HCT116 (cell line): ENCODE measurements at regions not wholly inside any gene's neighbourhood (a gene's known extent, or its start where the extent isn't known, plus 50 kb on each side); places are given as distances from the start of the nearest gene placed in this dataset.

Experiments used
- ATAC-seq: fragments of 200-7000 bp; cut with Tn5 transposase; 2 replicates; pipeline ENCODE4 v1.9.1; 2020; ENCODE audit warnings: mild to moderate bottlenecking, moderate library complexity
- BruUV-seq: library from RNA; stranded (reverse); fragments of 400-500 nt; replicated peaks from 2 replicates; lab custom pipeline; 2021; lab: Mats Ljungman, UMichigan
- CTCF ChIA-PET: fragments of 300-600 bp; sonication (Branson Sonifier 250); formaldehyde crosslinking; loops from one replicate; lab custom pipeline; 2021; ENCODE audit warnings: antibody characterized with exemption; lab: Charles Lee
- POLR2A ChIA-PET: fragments of 300-600, 350-600 bp; sonication (Branson Sonifier 250); formaldehyde crosslinking; loops from one replicate; lab custom pipeline; 2021; ENCODE audit warnings: antibody characterized with exemption; lab: Charles Lee
- RAD21 ChIA-PET, 2 experiments: fragments of 300-600 bp; sonication (Branson Sonifier 250); formaldehyde crosslinking; loops; one replicate each; lab custom pipeline; 2023; ENCODE audit warnings: low total read pairs in 2 of 2; ENCODE audit not compliant: uncharacterized antibody in 2 of 2, unreplicated experiment in 2 of 2, low non-redundant PET in 1 of 2; lab: Charles Lee
- DNase-seq: peaks from one replicate; pipeline ENCODE4 v3.0.0-alpha.2; 2010; ENCODE audit warnings: low read depth, low spot score
- H2AFZ ChIP-seq: fragments of 200-600 bp; shearing (Covaris generic), sonication (generic); 2 replicates; pipeline ENCODE4 v1.6.1; 2017; ENCODE audit warnings: low read depth, mixed run types, mixed read lengths, antibody characterized with exemption, low read length; ENCODE audit not compliant: poor library complexity, severe bottlenecking
- H3K27ac ChIP-seq: 2 replicates; pipeline ENCODE4 v1.5.1; 2012; ENCODE audit warnings: low read depth, low read length
- H3K27me3 ChIP-seq: fragments of 200-600 bp; sonication (generic); 2 replicates; pipeline ENCODE4 v1.6.1; 2016; ENCODE audit warnings: mixed run types, low read length, mixed read lengths; ENCODE audit not compliant: insufficient read depth
- H3K36me3 ChIP-seq, 2 experiments: fragments of 200-500 bp in 1 of 2; fragments of 200-600 bp in 1 of 2; sonication (Bioruptor generic) in 1 of 2; sonication (generic) in 1 of 2; 2 replicates each; pipeline versions ENCODE4 v1.5.1 to v1.6.1; 2014 to 2016; ENCODE audit warnings: low read length in 2 of 2, inconsistent platforms in 1 of 2, mixed read lengths in 1 of 2, mixed run types in 1 of 2; ENCODE audit not compliant: insufficient read depth in 2 of 2, control insufficient read depth in 1 of 2
- H3K4me1 ChIP-seq, 2 experiments: fragments of 200-600 bp in 1 of 2; sonication (generic) in 1 of 2; 2 replicates each; pipeline versions ENCODE4 v1.5.1 to v1.6.1; 2012 to 2017; ENCODE audit warnings: low read length in 2 of 2, inconsistent platforms in 1 of 2, mild to moderate bottlenecking in 1 of 2, mixed read lengths in 1 of 2, mixed run types in 1 of 2, moderate library complexity in 1 of 2; ENCODE audit not compliant: insufficient read depth in 2 of 2, control insufficient read depth in 1 of 2
- H3K4me2 ChIP-seq: fragments of 200-600 bp; sonication (generic); 2 replicates; pipeline ENCODE4 v1.6.1; 2017; ENCODE audit warnings: mixed run types, low read length, mixed read lengths
- H3K4me3 ChIP-seq, 2 experiments: fragments of 200-600 bp in 1 of 2; sonication (generic) in 1 of 2; replicated peaks in 1 of 2; 2 replicates each; pipeline ENCODE4 v1.5.1; 2011 to 2016; ENCODE audit warnings: low read length in 2 of 2, control low read depth in 1 of 2, low read depth in 1 of 2, mild to moderate bottlenecking in 1 of 2, mixed read lengths in 1 of 2, mixed run types in 1 of 2
- H3K79me2 ChIP-seq: fragments of 200-600 bp; sonication (generic); 2 replicates; pipeline ENCODE4 v1.6.1; 2017; ENCODE audit warnings: mild to moderate bottlenecking, mixed run types, low read length, moderate library complexity, mixed read lengths; ENCODE audit not compliant: insufficient read depth
- H3K9ac ChIP-seq: fragments of 200-600 bp; sonication (generic); 2 replicates; pipeline ENCODE4 v1.6.1; 2016; ENCODE audit warnings: low read length, mixed read lengths
- H3K9me2 ChIP-seq: fragments of 200-600 bp; sonication (generic), shearing (Covaris generic); 2 replicates; pipeline ENCODE4 v1.6.1; 2017; ENCODE audit warnings: mixed run types, mild to moderate bottlenecking, moderate library complexity; ENCODE audit not compliant: insufficient read depth
- H3K9me3 ChIP-seq, 2 experiments: fragments of 200-500 bp in 1 of 2; fragments of 200-600 bp in 1 of 2; sonication (Bioruptor generic) in 1 of 2; sonication (generic) in 1 of 2; 2 replicates each; pipeline ENCODE4 v1.6.1; 2014 to 2017; ENCODE audit warnings: low read length in 2 of 2, mixed read lengths in 2 of 2, inconsistent platforms in 1 of 2, low read depth in 1 of 2, mild to moderate bottlenecking in 1 of 2, mixed run types in 1 of 2, moderate library complexity in 1 of 2; ENCODE audit not compliant: control insufficient read depth in 1 of 2, insufficient read depth in 1 of 2
- H4K20me1 ChIP-seq: fragments of 200-600 bp; sonication (generic), shearing (Covaris generic); 2 replicates; pipeline ENCODE4 v1.6.1; 2017; ENCODE audit warnings: mixed run types, mild to moderate bottlenecking, moderate library complexity; ENCODE audit not compliant: insufficient read depth
- EZH2 ChIP-seq: fragments of 200-600 bp; sonication (generic); IDR thresholded peaks from 2 replicates; pipeline ENCODE4 v1.6.1; 2017; ENCODE audit warnings: antibody characterized with exemption, mixed run types
- EZH2phosphoT487 ChIP-seq: fragments of 200-600 bp; IDR thresholded peaks from 2 replicates; pipeline ENCODE4 v1.6.1; 2018; ENCODE audit warnings: antibody characterized with exemption, borderline replicate concordance
- SRF ChIP-seq: IDR thresholded peaks from 2 replicates; pipeline ENCODE4 v1.6.1; 2012; ENCODE audit warnings: low read depth
- TCF7L2 ChIP-seq: IDR thresholded peaks from 2 replicates; pipeline ENCODE4 v1.7.0; 2011; ENCODE audit warnings: borderline replicate concordance, inconsistent platforms; ENCODE audit not compliant: insufficient read depth, insufficient read length; ENCODE audit errors: extremely low read depth
- ZNF274 ChIP-seq: fragments of 200-500 bp; sonication (Bioruptor generic); IDR thresholded peaks from 2 replicates; pipeline ENCODE4 v1.6.1; 2014; ENCODE audit warnings: mild to moderate bottlenecking, low read depth, low read length, inconsistent platforms
- intact Hi-C: fragments of 100-400 bp; cut with micrococcal nuclease; formaldehyde crosslinking; loops from 2 replicates; pipeline ENCODE4 v1.10.0; 2022
- TF ChIP-seq, protein P1 (sequence below), 3 experiments: fragments of 200-600 bp in 1 of 3; sonication (generic) in 1 of 3; IDR thresholded peaks in 2 of 3; conservative IDR thresholded peaks in 1 of 3; 2 replicates each; pipeline ENCODE4 v1.5.1; 2012 to 2017; ENCODE audit warnings: low read depth in 2 of 3, low read length in 2 of 3, antibody characterized with exemption in 1 of 3, borderline replicate concordance in 1 of 3, control low read depth in 1 of 3, mild to moderate bottlenecking in 1 of 3, mixed read lengths in 1 of 3, mixed run types in 1 of 3, moderate library complexity in 1 of 3; ENCODE audit not compliant: insufficient read depth in 1 of 3
- TF ChIP-seq, protein P2 (sequence below): IDR thresholded peaks from 2 replicates; pipeline ENCODE4 v1.6.1; 2012; ENCODE audit warnings: low read depth

DNA sequence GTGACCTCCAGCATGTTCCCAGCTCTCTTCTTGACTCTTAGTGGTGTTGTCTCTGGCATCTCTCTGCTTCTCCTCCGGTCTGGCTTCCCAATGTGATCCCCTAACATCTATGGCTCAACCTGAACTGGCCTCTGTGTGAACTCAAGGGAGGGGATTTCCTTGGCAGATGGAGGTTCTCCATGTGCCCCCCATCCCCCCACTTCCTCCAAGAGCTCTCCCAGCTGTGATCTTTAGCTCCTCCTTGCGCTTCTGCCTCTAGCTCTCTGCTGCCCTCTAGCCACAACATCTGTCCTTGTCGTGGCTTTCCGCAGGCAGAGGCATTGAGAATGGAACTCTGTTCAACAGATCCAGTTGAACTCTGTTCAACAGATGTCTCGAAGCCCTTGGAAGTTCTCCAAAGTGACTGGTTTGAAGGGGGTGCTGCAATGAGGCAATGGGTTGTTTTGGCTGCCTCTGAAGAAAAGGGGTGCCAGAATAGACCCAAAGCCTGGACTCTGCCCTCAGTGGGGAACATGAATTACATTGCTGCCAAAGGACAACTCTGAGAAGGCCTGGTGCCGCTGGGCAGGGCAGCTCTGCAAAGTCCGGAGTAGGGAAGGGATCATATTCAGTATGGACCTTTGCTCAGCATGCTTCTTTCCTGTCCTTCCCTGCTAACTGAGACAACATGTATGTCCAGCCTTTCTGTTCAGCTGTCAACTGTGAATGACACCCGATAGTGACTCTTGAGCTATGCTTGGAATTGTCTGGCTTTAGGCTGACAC, 61.9 kb downstream of the ADM start (continued):
- TF ChIP-seq, protein P1, sequence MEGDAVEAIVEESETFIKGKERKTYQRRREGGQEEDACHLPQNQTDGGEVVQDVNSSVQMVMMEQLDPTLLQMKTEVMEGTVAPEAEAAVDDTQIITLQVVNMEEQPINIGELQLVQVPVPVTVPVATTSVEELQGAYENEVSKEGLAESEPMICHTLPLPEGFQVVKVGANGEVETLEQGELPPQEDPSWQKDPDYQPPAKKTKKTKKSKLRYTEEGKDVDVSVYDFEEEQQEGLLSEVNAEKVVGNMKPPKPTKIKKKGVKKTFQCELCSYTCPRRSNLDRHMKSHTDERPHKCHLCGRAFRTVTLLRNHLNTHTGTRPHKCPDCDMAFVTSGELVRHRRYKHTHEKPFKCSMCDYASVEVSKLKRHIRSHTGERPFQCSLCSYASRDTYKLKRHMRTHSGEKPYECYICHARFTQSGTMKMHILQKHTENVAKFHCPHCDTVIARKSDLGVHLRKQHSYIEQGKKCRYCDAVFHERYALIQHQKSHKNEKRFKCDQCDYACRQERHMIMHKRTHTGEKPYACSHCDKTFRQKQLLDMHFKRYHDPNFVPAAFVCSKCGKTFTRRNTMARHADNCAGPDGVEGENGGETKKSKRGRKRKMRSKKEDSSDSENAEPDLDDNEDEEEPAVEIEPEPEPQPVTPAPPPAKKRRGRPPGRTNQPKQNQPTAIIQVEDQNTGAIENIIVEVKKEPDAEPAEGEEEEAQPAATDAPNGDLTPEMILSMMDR (IDR thresholded peaks at IDR 0.05 in 2 of 3, conservative IDR thresholded peaks at IDR 0.05 in 1 of 3; ENCODE audit: borderline replicate concordance in 1 of 3, insufficient read depth in 1 of 3, low read depth in 2 of 3, low read length in 2 of 3): peak; percentile 94 to 99 (median 99)
- TF ChIP-seq EZH2phosphoT487 (no peak), ZNF274 (no peak)

DNA sequence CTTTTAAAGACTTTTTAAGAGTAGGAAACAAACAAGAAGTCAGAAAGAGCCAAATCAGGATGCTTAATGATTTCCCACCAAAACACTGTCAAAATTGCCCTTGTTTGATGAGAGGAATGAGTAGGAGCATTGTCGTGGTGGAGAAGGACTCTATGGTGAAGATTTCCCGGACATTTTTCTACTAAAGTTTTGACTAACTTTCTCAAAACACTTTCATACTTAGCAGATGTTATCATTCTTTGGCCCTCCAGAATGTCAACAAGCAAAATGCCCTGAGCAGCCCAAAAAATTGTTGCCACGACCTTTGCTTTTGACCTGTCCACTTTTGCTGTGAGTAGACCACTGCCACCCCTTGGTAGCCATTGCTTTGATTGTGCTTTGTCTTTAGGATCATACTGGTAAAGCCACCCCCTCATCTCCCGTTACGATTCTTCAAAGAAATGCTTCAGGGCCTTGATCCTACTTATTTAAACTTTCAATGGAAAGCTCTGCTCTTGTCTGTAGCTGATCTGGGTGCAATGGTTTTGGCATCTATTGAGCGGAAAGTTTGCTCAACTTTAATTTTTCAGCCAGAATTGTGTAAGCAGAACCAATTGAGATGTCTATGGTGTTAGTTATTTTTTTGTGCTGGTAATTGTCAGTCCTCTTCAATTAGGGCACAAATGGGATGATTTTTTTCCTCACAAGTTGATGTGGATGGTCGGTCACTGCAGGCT, 67.2 kb downstream of the ADM start:
- Histone ChIP-seq H3K79me2 (no peaks in the 10 kb centered on the region), H3K9me2 (no peaks in the 10 kb centered on the region), H3K27me3 (no peaks in the 10 kb centered on the region), H3K9me3 (no peaks in the 10 kb centered on the region), H4K20me1 (no peaks in the 10 kb centered on the region), H3K4me2 (no peak overlapping the region), H3K36me3 (no peaks in the 10 kb centered on the region), H3K4me1 (peaks cover under 1% of the 10 kb centered on the region in 2 experiments; a peak in 3 of 4 replicates), H3K9ac (no peak overlapping the region), H3K4me3 (no peak overlapping the region), H2AFZ (no peak overlapping the region), H3K27ac (no peak overlapping the region)
- no peak for ATAC-seq
- DNase-seq: no peak
- intact Hi-C loops: no loop called here
- ChIA-PET CTCF (no interaction called here), POLR2A (no interaction called here), RAD21 (no interaction called here)
- TF ChIP-seq SRF (no peak), TCF7L2 (no peak), EZH2 (no peak)
- TF ChIP-seq, protein P2, sequence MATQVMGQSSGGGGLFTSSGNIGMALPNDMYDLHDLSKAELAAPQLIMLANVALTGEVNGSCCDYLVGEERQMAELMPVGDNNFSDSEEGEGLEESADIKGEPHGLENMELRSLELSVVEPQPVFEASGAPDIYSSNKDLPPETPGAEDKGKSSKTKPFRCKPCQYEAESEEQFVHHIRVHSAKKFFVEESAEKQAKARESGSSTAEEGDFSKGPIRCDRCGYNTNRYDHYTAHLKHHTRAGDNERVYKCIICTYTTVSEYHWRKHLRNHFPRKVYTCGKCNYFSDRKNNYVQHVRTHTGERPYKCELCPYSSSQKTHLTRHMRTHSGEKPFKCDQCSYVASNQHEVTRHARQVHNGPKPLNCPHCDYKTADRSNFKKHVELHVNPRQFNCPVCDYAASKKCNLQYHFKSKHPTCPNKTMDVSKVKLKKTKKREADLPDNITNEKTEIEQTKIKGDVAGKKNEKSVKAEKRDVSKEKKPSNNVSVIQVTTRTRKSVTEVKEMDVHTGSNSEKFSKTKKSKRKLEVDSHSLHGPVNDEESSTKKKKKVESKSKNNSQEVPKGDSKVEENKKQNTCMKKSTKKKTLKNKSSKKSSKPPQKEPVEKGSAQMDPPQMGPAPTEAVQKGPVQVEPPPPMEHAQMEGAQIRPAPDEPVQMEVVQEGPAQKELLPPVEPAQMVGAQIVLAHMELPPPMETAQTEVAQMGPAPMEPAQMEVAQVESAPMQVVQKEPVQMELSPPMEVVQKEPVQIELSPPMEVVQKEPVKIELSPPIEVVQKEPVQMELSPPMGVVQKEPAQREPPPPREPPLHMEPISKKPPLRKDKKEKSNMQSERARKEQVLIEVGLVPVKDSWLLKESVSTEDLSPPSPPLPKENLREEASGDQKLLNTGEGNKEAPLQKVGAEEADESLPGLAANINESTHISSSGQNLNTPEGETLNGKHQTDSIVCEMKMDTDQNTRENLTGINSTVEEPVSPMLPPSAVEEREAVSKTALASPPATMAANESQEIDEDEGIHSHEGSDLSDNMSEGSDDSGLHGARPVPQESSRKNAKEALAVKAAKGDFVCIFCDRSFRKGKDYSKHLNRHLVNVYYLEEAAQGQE: no peak
- no TSS peak for BruUV-seq
